OCI-LY3 (cell line): ENCODE measurements at regions not wholly inside any gene's neighbourhood (a gene's known extent, or its start where the extent isn't known, plus 50 kb on each side); places are given as distances from the start of the nearest gene placed in this dataset.

ENCODE experiments used
- H2AFZ ChIP-seq: fragments of 200-600, 300-600 bp; shearing (Covaris generic); 2 replicates; pipeline ENCODE4 v1.6.0; 2014; ENCODE audit warnings: antibody characterized with exemption, low read depth, low read length
- H3K27ac ChIP-seq: fragments of 200-600, 300-600 bp; sonication (generic); 2 replicates; pipeline ENCODE4 v1.5.1; 2014; ENCODE audit warnings: mild to moderate bottlenecking, low read length, moderate library complexity, mixed read lengths
- H3K27me3 ChIP-seq: fragments of 200-600, 300-600 bp; sonication (generic); 2 replicates; pipeline ENCODE4 v1.6.1; 2014; ENCODE audit warnings: low read depth, low read length, mixed read lengths
- H3K36me3 ChIP-seq: fragments of 200-600, 300-600 bp; sonication (generic); replicated peaks from 2 replicates; pipeline ENCODE3; 2014; ENCODE audit warnings: low read depth, low read length, mixed read lengths
- H3K4me1 ChIP-seq: fragments of 300-600, 200-600 bp; sonication (generic); 2 replicates; pipeline ENCODE4 v1.6.1; 2014; ENCODE audit warnings: low read length, mixed read lengths
- H3K4me2 ChIP-seq: fragments of 200-600, 300-600 bp; sonication (generic); 2 replicates; pipeline ENCODE4 v1.6.1; 2014; ENCODE audit warnings: low read length, mixed read lengths
- H3K4me3 ChIP-seq: fragments of 300-600, 200-600 bp; sonication (generic); 2 replicates; pipeline ENCODE4 v1.5.1; 2014; ENCODE audit warnings: antibody characterized with exemption, mild to moderate bottlenecking, low read length, moderate library complexity
- H3K79me2 ChIP-seq: fragments of 300-600, 200-600 bp; shearing (Covaris generic); 2 replicates; pipeline ENCODE4 v1.6.1; 2014; ENCODE audit warnings: mild to moderate bottlenecking, low read length, mixed read lengths
- H3K9ac ChIP-seq: fragments of 300-600, 200-600 bp; shearing (Covaris generic); 2 replicates; pipeline ENCODE4 v1.6.0; 2014; ENCODE audit warnings: mild to moderate bottlenecking, low read length, moderate library complexity
- H3K9me3 ChIP-seq: fragments of 200-600, 300-600 bp; shearing (Covaris generic); 2 replicates; pipeline ENCODE4 v1.6.1; 2014; ENCODE audit warnings: low read length, mixed read lengths; ENCODE audit not compliant: insufficient read depth
- H4K20me1 ChIP-seq: fragments of 200-600, 300-600 bp; sonication (generic); 2 replicates; pipeline ENCODE4 v1.6.1; 2016; ENCODE audit warnings: low read length, mixed read lengths; ENCODE audit not compliant: insufficient read depth
- CTCF ChIP-seq: fragments of 200-600, 300-600 bp; sonication (generic); IDR thresholded peaks from 2 replicates; pipeline ENCODE4 v1.5.1; 2014; ENCODE audit warnings: antibody characterized with exemption, low read length, low read depth
- EZH2phosphoT487 ChIP-seq: fragments of 200-600 bp; shearing (Covaris generic); IDR thresholded peaks from 2 replicates; pipeline ENCODE4 v1.6.1; 2018; ENCODE audit warnings: antibody characterized with exemption, mixed run types, low read depth

GRCh38 chr10:2205406-2205805, 468.1 kb upstream of the ADARB2 start:
- H3K27me3 ChIP-seq: no peaks in the 10 kb centered on the region
- H3K79me2 ChIP-seq: no peaks in the 10 kb centered on the region
- no peaks in the 10 kb centered on the region for H4K20me1 ChIP-seq
- H3K9ac ChIP-seq: no peak overlapping the region
- H3K4me3 ChIP-seq: no peak overlapping the region
- H2AFZ ChIP-seq: no peak overlapping the region
- H3K9me3 ChIP-seq: no peaks in the 10 kb centered on the region
- no peak overlapping the region for H3K4me2 ChIP-seq
- H3K27ac ChIP-seq: no peak overlapping the region
- H3K36me3 ChIP-seq: no peaks in the 10 kb centered on the region
- H3K4me1 ChIP-seq: no peaks in the 10 kb centered on the region
- TF ChIP-seq EZH2phosphoT487: no peak
- no peak for TF ChIP-seq CTCF

- H4K20me1 ChIP-seq: no peaks in the 10 kb centered on the region
- no peak overlapping the region for H3K27ac ChIP-seq
- TF ChIP-seq CTCF (no peak), EZH2phosphoT487 (no peak)
- no peaks in the 10 kb centered on the region for H3K36me3 ChIP-seq
- H3K9ac ChIP-seq: no peak overlapping the region
- H3K4me1 ChIP-seq: no peaks in the 10 kb centered on the region
- no peak overlapping the region for H3K4me2 ChIP-seq
- no peak overlapping the region for H2AFZ ChIP-seq
- H3K79me2 ChIP-seq: no peaks in the 10 kb centered on the region
- no peaks in the 10 kb centered on the region for H3K27me3 ChIP-seq
- no peak overlapping the region for H3K4me3 ChIP-seq
- H3K9me3 ChIP-seq: no peaks in the 10 kb centered on the region
These were observed 465.1 kb upstream of the ADARB2 start for GRCh38 chr10:2202401-2202800.

GRCh38 chr10:2201534-2202099, 464.3 kb upstream of the ADARB2 start:
- no peak overlapping the region for H2AFZ ChIP-seq
- H3K4me1 ChIP-seq: no peaks in the 10 kb centered on the region
- H3K27ac ChIP-seq: no peak overlapping the region
- no peaks in the 10 kb centered on the region for H4K20me1 ChIP-seq
- H3K9ac ChIP-seq: no peak overlapping the region
- TF ChIP-seq CTCF: no peak
- no peak for TF ChIP-seq EZH2phosphoT487
- H3K79me2 ChIP-seq: no peaks in the 10 kb centered on the region
- H3K4me3 ChIP-seq: no peak overlapping the region
- no peaks in the 10 kb centered on the region for H3K27me3 ChIP-seq
- no peaks in the 10 kb centered on the region for H3K36me3 ChIP-seq
- no peak overlapping the region for H3K4me2 ChIP-seq
- no peaks in the 10 kb centered on the region for H3K9me3 ChIP-seq

GRCh38 chr10:2197663-2198062, 460.3 kb upstream of the ADARB2 start:
- no peaks in the 10 kb centered on the region for H3K27me3 ChIP-seq
- H3K36me3 ChIP-seq: no peaks in the 10 kb centered on the region
- H3K79me2 ChIP-seq: no peaks in the 10 kb centered on the region
- no peak overlapping the region for H3K4me3 ChIP-seq
- no peaks in the 10 kb centered on the region for H3K4me1 ChIP-seq
- TF ChIP-seq EZH2phosphoT487 (no peak), CTCF (no peak)
- H4K20me1 ChIP-seq: no peaks in the 10 kb centered on the region
- H2AFZ ChIP-seq: no peak overlapping the region
- H3K4me2 ChIP-seq: no peak overlapping the region
- no peak overlapping the region for H3K9ac ChIP-seq
- H3K27ac ChIP-seq: no peak overlapping the region
- H3K9me3 ChIP-seq: no peaks in the 10 kb centered on the region
